IMR-90 (cell line): ENCODE measurements at regions not wholly inside any gene's neighbourhood (a gene's known extent, or its start where the extent isn't known, plus 50 kb on each side); places are given as distances from the start of the nearest gene placed in this dataset.

Experiments used
- ATAC-seq: fragments of 200-7000 bp; cut with Tn5 transposase; 2 replicates; pipeline ENCODE4 v1.9.1; 2020; ENCODE audit warnings: low read depth, mild to moderate bottlenecking, moderate library complexity
- BruUV-seq: library from RNA; stranded (reverse); fragments of 400-500 nt; replicated peaks from 2 replicates; lab custom pipeline; 2021; lab: Mats Ljungman, UMichigan
- CTCF ChIA-PET: fragments of 300-600 bp; formaldehyde crosslinking; extraction: SDS; loops from one replicate; lab custom pipeline; 2021; ENCODE audit warnings: antibody characterized with exemption; lab: Yijun Ruan, JAX
- POLR2A ChIA-PET: fragments of 300-600 bp; sonication (Branson Sonifier 250); formaldehyde crosslinking; loops from one replicate; lab custom pipeline; 2022; ENCODE audit warnings: antibody characterized with exemption; ENCODE audit not compliant: unreplicated experiment; lab: Charles Lee
- DNase-seq: peaks from one replicate; pipeline ENCODE4 v3.0.0; 2013
- H2AFZ ChIP-seq: replicated peaks from 2 replicates; pipeline ENCODE3; 2013; ENCODE audit warnings: low read length, mild to moderate bottlenecking; ENCODE audit not compliant: poor library complexity
- H2AK5ac ChIP-seq: 2 replicates; pipeline ENCODE4 v1.6.1; 2013; ENCODE audit warnings: low read depth, low read length, inconsistent platforms
- H2AK9ac ChIP-seq: replicated peaks from 2 replicates; pipeline ENCODE3; 2013; ENCODE audit warnings: mild to moderate bottlenecking, low read depth, low read length, moderate library complexity; ENCODE audit not compliant: poor library complexity
- H2BK120ac ChIP-seq: 2 replicates; pipeline ENCODE4 v1.6.1; 2013; ENCODE audit warnings: low read depth, low read length, inconsistent platforms
- H2BK15ac ChIP-seq: 3 replicates; pipeline ENCODE4 v1.6.1; 2013; ENCODE audit warnings: low read depth, low read length, inconsistent platforms
- H2BK20ac ChIP-seq: 2 replicates; pipeline ENCODE4 v1.6.1; 2013; ENCODE audit warnings: low read depth, mild to moderate bottlenecking, inconsistent platforms, low read length, moderate library complexity
- H2BK5ac ChIP-seq: 2 replicates; pipeline ENCODE4 v1.6.1; 2013; ENCODE audit warnings: mild to moderate bottlenecking, low read depth, low read length, inconsistent platforms; ENCODE audit not compliant: poor library complexity, severe bottlenecking
- H3K14ac ChIP-seq: replicated peaks from 2 replicates; pipeline ENCODE4 v1.6.1; 2013; ENCODE audit warnings: low read depth, low read length, inconsistent platforms
- H3K18ac ChIP-seq: 2 replicates; pipeline ENCODE4 v1.6.1; 2013; ENCODE audit warnings: low read depth, low read length, control low read depth
- H3K23ac ChIP-seq: 2 replicates; pipeline ENCODE4 v1.6.1; 2013; ENCODE audit warnings: low read depth, low read length, inconsistent platforms
- H3K27ac ChIP-seq: 2 replicates; pipeline ENCODE4 v1.5.1; 2013; ENCODE audit warnings: mild to moderate bottlenecking, control low read depth, low read length; ENCODE audit not compliant: insufficient read depth
- H3K27me3 ChIP-seq: 2 replicates; pipeline ENCODE4 v1.6.1; 2013; ENCODE audit warnings: low read length; ENCODE audit not compliant: control insufficient read depth, insufficient read depth
- H3K36me3 ChIP-seq: 2 replicates; pipeline ENCODE4 v1.6.1; 2013; ENCODE audit warnings: low read length, mixed read lengths; ENCODE audit not compliant: control insufficient read depth, insufficient read depth
- H3K4ac ChIP-seq: 2 replicates; pipeline ENCODE4 v1.6.1; 2013; ENCODE audit warnings: low read depth, low read length, inconsistent platforms
- H3K4me1 ChIP-seq: 2 replicates; pipeline ENCODE4 v1.6.1; 2013; ENCODE audit warnings: low read length, mixed read lengths; ENCODE audit not compliant: control insufficient read depth, insufficient read depth
- H3K4me2 ChIP-seq: 2 replicates; pipeline ENCODE4 v1.6.1; 2013; ENCODE audit warnings: low read depth, mild to moderate bottlenecking, control low read depth, low read length, moderate library complexity
- H3K4me3 ChIP-seq: 2 replicates; pipeline ENCODE4 v1.5.1; 2013; ENCODE audit warnings: low read depth, mild to moderate bottlenecking, control low read depth, low read length, moderate library complexity; ENCODE audit not compliant: insufficient read depth
- H3K56ac ChIP-seq: 2 replicates; pipeline ENCODE4 v1.6.1; 2013; ENCODE audit warnings: low read length, inconsistent platforms; ENCODE audit not compliant: insufficient read depth; ENCODE audit errors: extremely low read depth
- H3K79me1 ChIP-seq, 2 experiments: 2 replicates each; pipeline ENCODE4 v1.6.1; 2013; ENCODE audit warnings: low read length in 2 of 2, inconsistent platforms in 1 of 2, low read depth in 1 of 2
- H3K9ac ChIP-seq: 2 replicates; pipeline ENCODE4 v1.6.1; 2013; ENCODE audit warnings: low read depth, low read length, control low read depth
- H3K9me1 ChIP-seq: 2 replicates; pipeline ENCODE4 v1.6.1; 2013; ENCODE audit warnings: low read length, inconsistent platforms; ENCODE audit not compliant: insufficient read depth
- H3K9me3 ChIP-seq: 2 replicates; pipeline ENCODE4 v1.6.1; 2013; ENCODE audit warnings: low read length; ENCODE audit not compliant: control insufficient read depth, insufficient read depth
- H4K20me1 ChIP-seq: 2 replicates; pipeline ENCODE4 v1.6.1; 2013; ENCODE audit warnings: low read length, inconsistent platforms; ENCODE audit not compliant: insufficient read depth
- H4K5ac ChIP-seq: 2 replicates; pipeline ENCODE4 v1.6.1; 2013; ENCODE audit warnings: mild to moderate bottlenecking, low read depth, low read length, control low read depth
- H4K8ac ChIP-seq, 2 experiments: 2 replicates each; pipeline ENCODE4 v1.6.1; 2013; ENCODE audit warnings: low read depth in 2 of 2, low read length in 2 of 2, control low read depth in 1 of 2, inconsistent platforms in 1 of 2
- H4K91ac ChIP-seq: 2 replicates; pipeline ENCODE4 v1.6.1; 2013; ENCODE audit warnings: low read depth, low read length, inconsistent platforms; ENCODE audit not compliant: insufficient read depth
- CEBPB ChIP-seq: IDR thresholded peaks from 2 replicates; pipeline ENCODE4 v1.6.1; 2012; ENCODE audit warnings: low read depth, low read length, improper control_type of control experiment
- ELK1 ChIP-seq: fragments of 150-350 bp; IDR thresholded peaks from 2 replicates; pipeline ENCODE4 v1.6.1; 2016; ENCODE audit warnings: low read depth, mild to moderate bottlenecking, low read length, moderate library complexity, borderline replicate concordance
- MAFK ChIP-seq: IDR thresholded peaks from 2 replicates; pipeline ENCODE4 v1.6.1; 2012; ENCODE audit warnings: low read depth, low read length, improper control_type of control experiment
- MAZ ChIP-seq: IDR thresholded peaks from 2 replicates; pipeline ENCODE4 v1.6.1; 2012; ENCODE audit warnings: low read depth, mild to moderate bottlenecking, low read length, improper control_type of control experiment, moderate library complexity, borderline replicate concordance
- MXI1 ChIP-seq: IDR thresholded peaks from 2 replicates; pipeline ENCODE4 v1.6.1; 2012; ENCODE audit warnings: low read depth, mild to moderate bottlenecking, low read length, moderate library complexity, borderline replicate concordance
- NFE2L2 ChIP-seq: fragments of 150-350 bp; IDR thresholded peaks from 2 replicates; pipeline ENCODE4 v1.6.1; 2016; ENCODE audit warnings: low read depth, mild to moderate bottlenecking, low read length
- POLR2A ChIP-seq: IDR thresholded peaks from 2 replicates; pipeline ENCODE4 v1.6.1; 2012; ENCODE audit warnings: mild to moderate bottlenecking, low read depth, low read length
- RAD21 ChIP-seq: IDR thresholded peaks from 2 replicates; pipeline ENCODE4 v1.6.1; 2012; ENCODE audit warnings: low read length, improper control_type of control experiment
- RCOR1 ChIP-seq: IDR thresholded peaks from 2 replicates; pipeline ENCODE4 v1.6.1; 2012; ENCODE audit warnings: mild to moderate bottlenecking, low read length, improper control_type of control experiment; ENCODE audit not compliant: insufficient replicate concordance
- RFX5 ChIP-seq: IDR thresholded peaks from 2 replicates; pipeline ENCODE4 v1.8.0; 2012; ENCODE audit warnings: low read depth, mild to moderate bottlenecking, low read length, moderate library complexity
- SMC3 ChIP-seq: fragments of 150-350 bp; IDR thresholded peaks from 2 replicates; pipeline ENCODE4 v1.6.1; 2016; ENCODE audit warnings: low read depth, mild to moderate bottlenecking, antibody characterized with exemption, low read length, moderate library complexity
- WGBS, 2 experiments: methylation state at CpG; one replicate each; pipeline versions ENCODE4 v1.1.5 to v1.1.7; 2013; ENCODE audit warnings: missing lambda C conversion rate in 2 of 2; ENCODE audit not compliant: insufficient read length in 1 of 2; ENCODE audit errors: extremely low coverage in 2 of 2; 5-methylcytosine and 5-hydroxymethylcytosine counted together
- dilution Hi-C: fragments of 300-500 bp; cut with HindIII; formaldehyde crosslinking; loops from one replicate; pipeline ENCODE4 v1.14.3; 2018; ENCODE audit warnings: low sequenced_read_pairs; ENCODE audit not compliant: unreplicated experiment
- in situ Hi-C: fragments of 300-500 bp; cut with MboI; formaldehyde crosslinking; loops from 3 replicates; pipeline ENCODE4 v1.14.3; 2019; ENCODE audit warnings: low sequenced_read_pairs, inconsistent platforms, mixed read lengths
- intact Hi-C: fragments of 100-400 bp; cut with micrococcal nuclease; formaldehyde crosslinking; loops from 2 replicates; pipeline ENCODE4 v1.10.0; 2022
- TF ChIP-seq, protein P1 (sequence below): fragments of 150-350 bp; IDR thresholded peaks from 2 replicates; pipeline ENCODE4 v1.6.1; 2017; ENCODE audit warnings: mild to moderate bottlenecking, antibody characterized with exemption, low read length, low read depth

DNA sequence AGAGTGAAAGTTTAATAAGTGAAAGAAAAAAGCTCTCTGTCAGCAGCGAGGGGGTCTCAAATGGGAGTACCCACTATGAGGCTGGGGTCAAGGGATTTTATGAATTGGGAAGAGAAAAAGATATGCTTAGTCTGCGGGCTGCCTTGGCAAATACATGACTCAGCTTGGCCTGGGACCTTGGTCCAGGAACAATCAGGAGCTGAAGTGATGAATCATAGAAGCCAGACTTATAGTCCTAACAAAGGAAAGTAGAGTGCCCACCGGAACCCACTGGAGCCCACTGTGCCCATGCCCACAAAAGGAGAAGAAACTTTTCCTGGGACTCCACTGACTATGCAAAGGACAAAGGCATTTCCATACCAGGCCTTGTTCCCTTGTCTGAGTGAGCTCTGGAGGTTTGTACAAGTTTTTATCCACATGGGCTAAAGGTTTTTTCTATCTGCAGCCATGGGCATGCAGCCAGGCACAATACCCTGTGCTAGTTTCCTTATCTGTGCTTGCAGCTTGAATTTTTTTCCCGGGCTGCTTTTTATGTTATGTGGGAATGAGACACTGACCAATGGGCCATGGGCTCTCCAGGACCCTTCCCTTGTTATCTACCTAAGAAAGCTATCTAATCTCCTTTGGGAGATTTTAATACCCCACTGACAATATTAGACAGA is 201.7 kb downstream of the FAM133A start:
- Histone ChIP-seq H4K8ac (no peak overlapping the region), H3K9me3 (0 out of 2 replicates have a peak, but pooled peaks cover 2% of the 10 kb centered on the region), H4K20me1 (no peaks in the 10 kb centered on the region), H3K4me3 (no peak overlapping the region), H2AK5ac (no peak overlapping the region), H4K91ac (no peak overlapping the region), H3K18ac (no peak overlapping the region), H2BK15ac (no peak overlapping the region), H3K27ac (no peak overlapping the region), H3K27me3 (no peaks in the 10 kb centered on the region), H3K4ac (no peak overlapping the region), H3K36me3 (no peaks in the 10 kb centered on the region), H3K9ac (no peak overlapping the region), H2AK9ac (no peak overlapping the region), H3K79me1 (no peaks in the 10 kb centered on the region), H3K23ac (no peak overlapping the region), H3K14ac (no peak overlapping the region), H2BK5ac (no peak overlapping the region), H2BK120ac (no peak overlapping the region), H4K5ac (no peak overlapping the region), H3K4me2 (no peak overlapping the region), H2BK20ac (no peak overlapping the region), H3K9me1 (no peaks in the 10 kb centered on the region), H3K56ac (no peak overlapping the region), H3K4me1 (no peaks in the 10 kb centered on the region), H2AFZ (no peak overlapping the region)
- WGBS, 2 experiments = 79% methylated on average over 2 of the region's 4 CpGs; no CpG with 5 or more reads in 1 of the 2 experiments
- no peak for ATAC-seq
- dilution Hi-C loops = no loop called here
- intact Hi-C loops = no loop called here
- DNase-seq = no peak
- TF ChIP-seq MAFK (no peak), MXI1 (no peak), NFE2L2 (no peak), CEBPB (no peak), POLR2A (no peak), RFX5 (no peak), SMC3 (no peak), MAZ (no peak), RCOR1 (no peak), ELK1 (no peak), RAD21 (no peak)
- TF ChIP-seq, protein P1, sequence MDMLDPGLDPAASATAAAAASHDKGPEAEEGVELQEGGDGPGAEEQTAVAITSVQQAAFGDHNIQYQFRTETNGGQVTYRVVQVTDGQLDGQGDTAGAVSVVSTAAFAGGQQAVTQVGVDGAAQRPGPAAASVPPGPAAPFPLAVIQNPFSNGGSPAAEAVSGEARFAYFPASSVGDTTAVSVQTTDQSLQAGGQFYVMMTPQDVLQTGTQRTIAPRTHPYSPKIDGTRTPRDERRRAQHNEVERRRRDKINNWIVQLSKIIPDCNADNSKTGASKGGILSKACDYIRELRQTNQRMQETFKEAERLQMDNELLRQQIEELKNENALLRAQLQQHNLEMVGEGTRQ = no peak
- ChIA-PET POLR2A (no interaction called here), CTCF (no interaction called here)
- BruUV-seq = no TSS peak
- in situ Hi-C loops = no loop called here
